ENCODE measurements at regions not wholly inside any gene's neighbourhood (a gene's known extent, or its start where the extent isn't known, plus 50 kb on each side); places are given as distances from the start of the nearest gene placed in this dataset.

DNA sequence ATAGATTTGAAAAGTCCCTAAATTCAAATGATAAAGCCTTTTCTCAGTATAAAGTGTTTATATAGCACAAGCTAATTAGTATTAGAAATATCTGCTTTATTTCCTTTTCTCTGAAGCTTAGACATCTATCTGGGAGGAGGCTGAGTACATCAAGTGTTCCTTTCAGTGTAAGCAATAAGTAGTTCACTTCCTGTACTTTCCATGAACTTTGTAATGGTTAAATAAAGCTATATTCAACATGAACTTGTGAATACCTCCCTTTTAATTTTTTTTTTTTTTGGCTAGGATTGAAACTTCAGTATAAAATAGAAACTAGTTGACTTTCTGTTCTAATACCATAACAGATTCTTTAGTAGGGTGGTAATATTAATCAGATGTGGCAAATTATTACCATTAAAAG, 190.9 kb downstream of the CENPW start:
- DNase-seq, result no peak

DNA sequence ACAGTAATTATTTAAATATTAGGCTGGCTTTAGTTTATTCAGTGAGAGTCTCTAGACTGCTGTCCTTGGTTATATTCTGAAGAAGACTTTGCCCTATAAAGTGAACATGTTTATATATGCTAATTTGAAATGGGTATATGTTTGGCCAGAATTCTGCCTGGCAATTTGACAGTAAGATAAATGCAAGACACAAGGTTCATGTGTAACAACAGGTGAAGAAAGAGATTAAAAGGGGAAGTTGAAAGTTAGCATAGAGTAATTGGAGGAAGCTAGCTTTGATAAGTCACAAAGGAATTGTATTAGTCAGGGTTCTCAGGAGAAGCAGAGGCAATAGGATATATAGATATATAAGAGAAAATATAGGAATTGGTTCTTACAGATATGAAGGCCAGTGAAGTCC, 191.4 kb downstream of the CENPW start:
- no peak for DNase-seq

DNA sequence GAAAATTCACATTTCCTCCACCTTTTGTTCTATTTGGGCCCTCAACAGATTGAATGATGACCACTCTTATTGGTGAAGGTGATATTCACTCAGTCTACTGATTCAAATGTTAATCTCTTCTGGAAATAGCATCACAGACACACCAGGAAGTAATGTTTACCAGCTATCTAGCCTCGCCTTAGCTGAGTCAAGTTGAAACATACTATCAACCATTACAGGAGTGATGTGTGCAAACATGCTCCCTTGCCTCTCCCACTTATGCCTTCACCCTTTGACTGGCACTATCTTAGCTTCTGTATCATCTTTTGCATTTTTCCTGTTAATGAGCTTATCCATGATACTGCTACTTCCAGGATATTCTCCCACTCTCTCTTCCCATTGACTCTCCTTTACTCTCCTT, 191.9 kb downstream of the CENPW start:
- DNase-seq, result no peak

DNA sequence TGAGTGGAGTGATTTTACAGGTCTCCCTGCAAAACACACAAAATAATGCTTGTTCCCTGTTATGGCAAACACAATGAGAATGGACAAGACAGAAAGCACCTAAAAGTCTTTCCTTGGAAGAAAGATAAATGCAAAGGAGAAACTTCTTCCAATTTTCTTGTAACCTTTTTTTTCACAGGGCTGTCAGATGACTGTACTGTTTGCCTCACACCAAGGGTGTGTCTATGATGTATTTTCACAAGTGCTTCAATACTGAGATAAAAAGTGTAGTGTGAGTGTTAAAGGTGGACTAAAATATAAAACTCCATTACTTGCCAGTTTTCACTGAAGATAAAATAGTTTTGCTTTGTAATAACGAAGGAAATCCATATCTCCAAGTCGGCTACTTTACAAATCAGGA, 194.5 kb downstream of the CENPW start:
- DNase-seq, result no peak

DNA sequence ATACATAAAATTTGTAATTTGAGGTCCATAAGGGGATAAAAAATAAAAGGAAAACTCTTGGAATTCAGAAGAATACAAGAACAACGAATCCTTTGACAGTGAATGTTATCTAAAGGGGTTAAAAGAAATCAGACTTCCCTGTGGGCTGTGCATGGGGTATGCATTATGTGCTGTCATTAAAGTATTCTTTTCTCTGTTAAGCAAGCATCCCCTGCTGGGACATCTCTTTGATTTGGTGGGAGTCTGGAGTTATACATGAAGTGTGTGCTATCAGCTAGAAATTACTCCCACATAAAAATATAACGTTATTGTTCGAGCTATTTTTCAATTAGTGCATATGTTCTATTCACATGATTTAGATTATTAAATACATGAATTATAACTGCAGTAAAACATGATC, 195.2 kb downstream of the CENPW start:
- no peak for DNase-seq

DNA sequence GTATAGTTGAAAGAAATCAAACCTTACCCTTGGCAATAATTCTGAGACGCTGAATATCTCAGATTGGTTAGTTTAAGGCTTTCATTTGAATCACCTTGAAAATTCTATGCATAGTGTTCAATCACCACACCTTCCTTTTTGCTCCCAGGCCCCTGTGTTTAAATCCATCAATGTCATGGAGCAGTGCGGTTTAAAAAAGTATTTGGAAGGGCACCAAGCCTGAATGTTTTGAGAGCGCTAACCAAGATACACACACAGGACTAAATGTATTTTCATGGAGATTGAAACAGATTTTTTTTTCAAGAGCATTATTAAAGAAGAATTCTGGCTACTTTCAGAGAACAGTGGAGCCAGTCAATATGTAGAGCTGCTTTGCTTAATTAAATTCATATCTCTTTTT, 195.7 kb downstream of the CENPW start:
- DNase-seq, result no peak

DNA sequence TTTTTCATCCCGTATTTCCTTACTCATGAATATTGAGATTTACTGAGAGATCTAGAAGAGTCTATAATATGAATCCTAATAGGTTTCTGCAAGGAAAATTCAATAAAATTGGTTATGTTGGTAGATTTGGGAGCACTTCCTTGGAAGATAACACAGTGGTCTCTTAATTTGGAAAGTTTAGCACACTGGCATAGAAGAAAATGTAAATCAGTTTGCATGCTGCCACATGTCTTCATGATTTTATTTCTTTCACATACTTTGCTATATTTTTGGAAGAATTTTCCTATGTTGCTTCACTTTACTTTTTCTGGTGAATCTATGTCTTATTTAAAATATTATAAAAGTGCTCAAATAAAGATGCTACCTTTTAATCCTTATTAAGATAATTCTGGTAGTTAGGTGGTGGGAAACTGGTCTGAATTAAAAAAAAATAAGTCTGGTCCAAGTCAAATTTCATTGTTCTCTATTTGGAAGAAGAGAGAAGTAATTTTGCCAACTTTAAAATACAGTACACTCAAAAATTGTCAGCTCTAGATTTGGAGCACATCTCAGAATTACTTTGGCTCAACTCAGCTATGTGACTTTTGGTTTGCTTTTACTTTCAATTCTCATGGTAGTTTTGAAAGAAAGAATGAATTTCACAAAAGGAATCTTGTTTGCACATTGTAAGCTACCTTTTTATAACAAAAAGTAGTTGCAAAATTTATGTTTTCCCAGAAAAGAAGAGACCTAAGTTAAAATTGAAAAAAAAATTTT, 197.3 kb downstream of the CENPW start:
- no peak for DNase-seq

DNA sequence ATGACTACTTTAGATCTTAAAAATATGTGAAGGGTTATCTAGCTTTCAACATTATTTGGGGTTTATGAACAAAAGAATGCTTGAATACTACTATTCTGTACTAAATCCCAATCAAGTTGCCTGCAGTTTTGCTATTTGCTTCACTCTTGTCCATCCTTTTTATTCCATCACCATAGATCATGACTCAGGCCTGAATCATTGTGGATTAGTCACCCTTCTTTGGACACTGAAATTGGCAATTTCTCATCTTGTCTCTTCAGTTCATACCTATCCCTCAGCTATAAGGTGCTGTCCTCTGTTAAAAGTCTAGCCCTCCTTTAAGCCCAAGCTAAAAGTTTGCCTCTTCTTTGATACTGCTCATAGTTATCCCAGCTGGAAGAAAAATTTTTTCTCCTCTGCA, 199.1 kb downstream of the CENPW start:
- DNase-seq, result no peak

DNA sequence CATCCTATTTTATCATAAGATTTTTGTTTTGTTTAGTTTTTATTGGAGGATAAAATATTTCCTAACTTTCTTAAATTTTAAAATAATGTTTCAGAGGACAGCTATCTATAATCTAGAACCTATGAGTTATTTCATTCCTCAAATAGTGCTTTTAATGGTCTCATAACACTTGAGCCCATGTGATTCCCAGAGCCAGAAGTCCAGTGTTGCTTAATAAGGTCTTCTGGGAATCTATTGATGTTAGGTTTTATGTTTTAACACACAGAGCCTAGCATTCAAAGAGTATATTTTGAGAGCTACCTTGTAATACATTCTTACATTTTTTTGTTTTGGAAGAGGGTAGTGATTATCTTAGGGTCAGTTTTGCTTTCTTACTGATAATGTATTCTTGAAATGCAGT, 200.2 kb downstream of the CENPW start:
- no peak for DNase-seq

DNA sequence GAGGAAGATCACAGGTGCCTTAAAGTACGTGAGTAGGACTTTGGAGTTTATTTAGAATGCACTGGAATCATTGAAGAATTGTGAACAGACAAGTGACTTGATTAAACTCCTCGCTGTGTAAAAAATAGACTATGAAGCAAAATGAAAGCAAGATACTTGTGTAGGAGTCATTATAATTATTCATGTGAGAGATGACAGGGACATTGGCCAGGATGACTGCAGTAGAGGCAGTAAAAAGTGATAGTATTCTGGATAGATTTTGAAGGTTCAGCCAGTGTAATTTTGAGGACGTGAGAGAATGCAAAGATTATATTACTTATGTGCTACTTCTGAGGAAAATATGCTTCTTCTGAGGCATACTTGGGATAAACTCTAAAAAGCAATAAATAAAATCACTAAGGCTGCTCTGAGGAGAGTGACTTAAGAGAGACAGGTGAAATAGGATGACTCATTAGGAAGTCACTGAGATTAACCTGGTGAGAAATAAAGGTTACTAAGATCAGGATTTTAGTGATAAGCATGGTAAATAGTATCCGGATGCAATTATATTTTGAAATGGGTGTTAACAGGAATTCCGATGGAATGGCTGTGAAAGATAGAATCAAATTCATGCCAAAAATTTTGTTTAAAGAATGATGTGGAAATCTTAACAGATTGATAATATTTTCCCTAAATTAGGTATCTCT, 202.0 kb downstream of the CENPW start:
- DNase-seq, result no peak

DNA sequence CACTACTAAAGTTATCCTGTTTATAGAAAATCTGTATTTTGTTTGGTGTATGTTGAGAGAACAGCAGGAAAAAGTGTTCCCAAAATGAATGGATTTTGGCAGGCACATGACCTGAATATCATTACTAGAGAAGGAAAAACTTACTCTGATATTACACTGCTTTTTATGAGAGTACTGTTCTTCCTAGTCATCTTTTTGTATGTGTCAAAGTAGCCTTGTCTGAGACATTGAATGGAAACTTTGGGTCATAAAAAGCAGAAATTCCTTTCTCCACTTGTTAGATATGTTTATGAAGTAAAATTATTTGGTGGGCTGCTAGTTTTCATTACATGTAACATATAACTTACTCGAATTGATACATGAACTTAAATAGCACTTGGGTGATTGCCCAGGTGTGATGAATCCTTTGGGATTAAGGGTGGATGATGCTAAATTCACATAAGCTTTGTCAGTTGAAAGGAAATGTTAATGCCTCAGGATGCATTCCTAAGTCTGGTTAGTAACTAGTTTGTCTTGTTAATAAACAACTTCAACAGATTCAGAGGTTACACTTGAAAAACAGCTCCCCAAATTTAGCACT, 206.7 kb downstream of the CENPW start:
- no peak for DNase-seq

DNA sequence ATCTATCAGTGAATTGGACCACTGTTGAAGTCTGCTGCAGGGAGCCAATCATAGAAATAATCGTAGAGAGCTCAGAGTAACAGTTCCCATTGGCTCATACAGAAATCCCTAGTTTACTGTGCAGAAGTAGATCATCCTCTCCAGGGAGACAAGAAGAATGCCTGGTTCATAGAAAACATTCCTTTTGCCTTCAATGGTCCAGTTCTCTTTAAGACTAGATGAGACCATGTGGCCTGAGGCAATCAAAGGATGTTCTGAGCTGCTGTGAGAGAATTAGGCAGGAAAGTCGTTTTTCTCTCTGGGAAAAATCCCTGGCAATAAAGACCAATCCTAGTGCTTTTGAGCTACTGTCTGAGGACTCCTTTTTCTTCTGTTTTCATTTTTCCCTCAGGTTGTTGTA, 208.4 kb downstream of the CENPW start:
- no peak for DNase-seq

DNA sequence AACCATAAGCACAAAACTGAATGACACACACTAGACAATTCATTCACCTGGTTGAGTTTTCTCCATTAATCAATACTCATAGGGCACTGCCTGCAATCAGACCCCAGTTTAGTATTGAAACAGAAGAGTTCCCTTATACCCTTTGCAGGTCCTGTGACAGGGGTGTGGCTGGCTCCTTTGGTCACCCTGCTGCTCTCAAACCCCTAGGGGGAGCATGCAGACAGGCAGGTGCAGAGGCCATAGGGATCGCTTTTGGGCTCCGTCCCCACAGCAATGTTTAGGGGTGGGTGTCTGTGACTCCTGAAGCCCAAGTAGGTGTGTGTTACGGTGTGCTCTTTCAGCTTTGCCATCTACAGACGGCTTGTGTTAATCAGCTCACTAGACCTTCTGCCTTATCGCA, 210.4 kb downstream of the CENPW start:
- DNase-seq, result peak; percentile 38

DNA sequence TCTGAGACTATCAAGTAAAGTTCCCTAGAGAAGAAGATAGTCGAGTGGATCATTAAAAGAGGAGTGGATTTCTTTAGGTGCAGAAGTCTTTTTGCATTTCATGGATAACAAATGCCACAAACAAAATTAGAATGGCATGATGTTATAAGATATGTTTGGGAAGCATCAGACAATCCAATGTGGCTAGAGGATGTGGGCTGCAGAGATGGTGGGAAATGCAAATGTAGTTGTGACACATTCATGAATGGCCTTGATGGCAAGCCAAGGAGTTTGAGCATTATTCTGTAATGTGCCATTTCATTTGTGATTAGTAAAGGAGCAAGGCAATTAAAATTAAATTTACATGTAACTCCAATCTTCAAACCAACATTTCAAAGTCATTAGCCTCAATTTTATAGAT, 211.9 kb downstream of the CENPW start:
- no peak for DNase-seq

DNA sequence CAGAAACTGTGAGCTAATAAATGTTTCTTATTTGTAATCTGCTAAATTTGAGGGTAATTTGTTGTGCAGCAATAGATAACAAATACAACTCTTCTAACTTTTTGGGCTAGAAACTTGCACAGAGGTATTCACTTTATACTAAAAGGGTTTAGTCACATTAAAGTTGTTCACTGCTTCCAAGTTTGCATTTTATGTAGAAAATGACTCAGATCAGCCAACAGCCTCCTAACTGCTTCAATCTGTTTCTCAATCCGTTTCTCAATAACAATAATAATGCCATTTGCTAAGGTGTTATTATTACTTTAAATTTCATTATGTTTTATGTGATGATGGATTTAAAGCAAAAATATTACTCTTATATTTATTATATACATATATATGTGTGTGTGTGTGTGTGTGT, 213.9 kb downstream of the CENPW start:
- DNase-seq, result no peak

DNA sequence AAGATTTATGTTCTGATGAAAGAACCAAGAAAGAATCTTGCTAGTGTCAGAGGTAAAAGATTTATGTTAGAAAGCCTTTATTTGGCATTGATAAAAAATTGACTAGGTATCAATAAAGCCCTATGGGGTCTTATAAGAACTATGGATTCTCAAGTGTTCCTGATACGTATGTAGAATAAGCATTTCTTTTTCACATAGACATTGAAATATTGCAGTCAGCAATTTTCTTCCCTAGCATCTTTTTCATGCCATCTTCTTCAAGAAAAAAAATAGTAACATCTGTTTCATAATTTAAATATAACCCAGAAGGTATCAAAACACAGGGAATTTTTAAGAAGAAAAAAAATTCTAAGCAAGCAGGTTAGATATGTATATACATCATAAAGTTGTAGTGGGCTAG, 230.6 kb downstream of the CENPW start:
- DNase-seq, result no peak

DNA sequence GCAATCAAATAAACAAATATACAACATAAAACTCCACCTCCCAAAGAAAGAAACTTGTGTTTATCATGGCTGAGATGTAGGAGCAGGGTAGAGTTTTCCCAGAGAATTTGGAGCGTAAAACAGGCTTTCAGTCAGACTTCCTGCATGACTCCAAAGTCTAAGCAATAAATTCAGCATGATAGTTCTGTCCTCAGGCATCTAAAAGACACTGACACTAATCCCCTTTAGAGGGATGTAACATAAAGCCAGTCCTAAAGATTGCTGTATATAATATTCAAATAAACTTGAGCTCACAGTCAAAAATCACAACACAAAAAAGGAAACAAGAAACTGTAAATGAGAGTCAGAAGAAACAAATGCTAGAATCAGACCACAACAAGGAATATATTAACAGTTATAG, 234.4 kb downstream of the CENPW start:
- DNase-seq, result peak; percentile 41

DNA sequence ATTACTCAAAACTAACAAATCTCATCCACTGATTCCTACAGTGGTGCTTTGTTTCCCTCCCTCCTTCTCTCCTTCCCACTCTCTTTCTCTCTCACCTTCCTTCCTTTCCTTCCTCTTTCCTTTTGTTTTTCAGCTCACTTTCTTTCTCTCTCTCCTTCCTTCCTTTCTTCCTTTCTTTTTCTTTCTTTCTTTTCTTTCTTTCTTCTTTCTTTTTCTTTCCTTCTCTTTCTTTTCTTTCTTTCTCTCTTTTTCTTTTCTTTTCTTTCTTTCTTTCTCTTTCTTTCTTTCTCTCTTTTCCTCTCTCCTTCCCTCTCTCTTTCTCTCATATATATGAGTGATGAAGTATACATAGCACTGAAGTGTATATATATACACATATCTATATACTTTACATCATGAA, 241.4 kb downstream of the CENPW start:
- DNase-seq, result no peak

DNA sequence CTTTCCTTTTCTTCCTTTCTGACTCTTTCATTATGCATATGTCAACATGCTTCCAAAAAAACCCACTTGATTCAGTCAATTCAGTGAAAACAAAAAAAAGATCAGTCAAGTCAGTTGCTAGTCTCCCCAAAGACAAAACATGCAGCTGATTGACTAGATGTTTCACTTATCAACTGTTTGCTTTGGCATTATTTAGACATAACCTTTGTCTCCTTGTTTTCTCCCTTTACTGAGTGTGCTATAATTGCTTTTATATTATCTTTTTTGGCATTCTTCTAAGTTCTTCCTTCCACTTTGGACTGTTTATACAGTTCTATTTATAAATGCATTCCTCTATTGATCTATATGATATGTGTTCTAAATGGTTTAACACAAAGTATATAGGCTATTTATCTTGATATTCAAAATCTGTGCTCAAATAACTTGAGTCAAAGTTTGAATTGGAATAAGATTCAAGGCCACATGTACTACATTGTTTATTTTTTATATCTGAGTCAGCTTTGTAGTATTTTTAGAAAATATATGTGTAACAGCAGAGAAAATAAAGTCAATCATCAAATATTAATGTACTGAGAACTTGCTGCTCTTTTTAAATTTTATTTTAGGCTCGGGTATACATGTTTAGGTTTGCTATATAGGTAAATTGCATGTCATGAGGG, 260.5 kb downstream of the CENPW start:
- DNase-seq, result no peak

DNA sequence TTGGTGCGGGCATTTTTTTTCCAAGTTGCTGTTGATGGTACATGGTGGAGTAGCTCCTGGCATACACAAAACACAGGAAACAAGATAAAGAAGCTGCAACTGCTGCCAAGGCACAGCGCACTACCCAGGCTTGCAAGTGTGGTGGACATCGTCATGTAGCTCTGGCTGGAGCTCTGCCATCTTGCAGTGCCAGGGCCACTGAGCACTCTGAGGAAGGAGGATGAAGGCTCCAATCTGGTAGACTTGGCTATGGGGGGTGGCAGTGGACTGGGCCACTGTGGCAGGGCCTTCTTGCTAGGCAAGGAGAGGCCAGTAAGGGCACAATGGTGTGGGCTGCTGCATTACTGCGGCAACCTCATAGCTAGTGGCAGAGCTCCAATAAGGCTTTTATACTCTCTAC, 263.5 kb downstream of the CENPW start:
- no peak for DNase-seq

DNA sequence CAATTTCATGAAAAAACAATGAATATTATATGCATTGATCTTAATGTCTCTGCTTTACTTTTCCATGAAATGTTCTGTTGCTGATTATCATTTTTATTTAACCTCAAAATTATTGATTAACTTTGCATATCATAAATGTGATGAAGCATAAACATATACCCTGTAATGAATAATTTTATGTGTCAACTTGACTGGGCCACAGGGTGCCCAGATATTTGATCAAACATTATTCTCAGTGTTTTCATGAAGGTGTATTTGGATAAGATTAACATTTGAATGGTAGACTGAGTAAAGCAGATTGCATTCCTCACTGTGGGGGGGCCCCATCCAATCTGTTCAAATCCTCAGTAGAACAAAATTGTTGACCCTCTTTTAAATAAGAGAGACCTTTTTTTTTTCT, 265.2 kb downstream of the CENPW start:
- DNase-seq, result no peak

DNA sequence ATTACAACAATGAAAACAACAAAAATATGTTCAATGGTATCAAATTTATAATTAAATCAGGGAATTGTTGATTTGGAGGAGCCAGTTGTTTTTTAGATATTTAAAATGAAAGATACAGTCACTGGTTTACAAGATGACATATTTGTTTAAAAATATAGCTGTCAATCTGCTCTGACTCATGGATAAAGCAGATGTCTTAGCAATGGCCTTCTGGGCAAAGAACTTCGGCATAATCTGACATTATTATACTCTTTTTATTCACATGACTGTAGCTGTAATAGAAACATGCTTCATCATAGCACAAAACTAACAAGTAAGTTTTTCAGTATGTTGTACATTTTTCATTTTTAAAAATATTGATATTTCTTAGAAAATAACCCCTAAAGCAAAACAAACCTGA, 267.4 kb downstream of the CENPW start:
- no peak for DNase-seq

DNA sequence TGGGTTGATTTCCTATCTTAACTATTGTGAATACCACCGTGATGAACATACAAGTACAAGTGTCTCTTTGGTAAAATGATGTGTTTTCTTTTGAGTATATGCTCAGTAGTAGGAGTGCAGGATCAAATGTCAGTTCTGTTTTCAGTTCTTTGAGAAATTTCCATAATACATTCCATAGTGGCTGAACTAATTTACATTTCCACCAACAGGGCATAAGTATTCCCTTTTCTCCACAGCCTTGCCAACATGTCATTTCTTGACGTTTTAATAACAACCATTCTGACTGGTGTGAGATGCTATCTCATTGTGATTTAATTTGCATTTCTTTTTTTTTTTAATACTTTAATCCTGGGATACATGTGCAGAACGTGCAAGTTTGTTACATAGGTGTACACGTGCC, 268.8 kb downstream of the CENPW start:
- no peak for DNase-seq
